Tibial nerve (tissue), 4 donors: ENCODE measurements at regions not wholly inside any gene's neighbourhood (a gene's known extent, or its start where the extent isn't known, plus 50 kb on each side); places are given as distances from the start of the nearest gene placed in this dataset.

Source experiments
- DNase-seq, 2 donors: peaks; one replicate each; pipeline ENCODE4 v3.0.0-alpha.2; 2019; ENCODE audit warnings: low spot score in 2 of 2
- H3K27ac ChIP-seq, 4 donors: fragments of 200-600 bp; sonication (generic) in 3 of 4; one replicate each; pipeline ENCODE4 v1.5.1; 2017 to 2019; ENCODE audit warnings: mild to moderate bottlenecking in 1 of 4
- H3K27me3 ChIP-seq, 2 donors: fragments of 200-600 bp; sonication (generic) in 1 of 2; one replicate each; pipeline versions ENCODE4 v1.5.1 to v1.6.0; 2017 to 2019
- H3K36me3 ChIP-seq, 3 donors: fragments of 200-600 bp; sonication (generic); one replicate each; pipeline ENCODE4 v1.5.1; 2018 to 2019
- H3K4me1 ChIP-seq, 4 donors: fragments of 200-600 bp; sonication (generic) in 3 of 4; one replicate each; pipeline ENCODE4 v1.5.1; 2017 to 2019
- H3K4me3 ChIP-seq, 4 donors: fragments of 200-600 bp; sonication (generic) in 3 of 4; one replicate each; pipeline ENCODE4 v1.5.1; 2017 to 2019; ENCODE audit warnings: mild to moderate bottlenecking in 1 of 4, moderate library complexity in 1 of 4
- H3K9me3 ChIP-seq, 4 donors: fragments of 200-600 bp; sonication (generic) in 3 of 4; one replicate each; pipeline ENCODE4 v1.5.1; 2017 to 2019
- EP300 ChIP-seq, 2 donors: sonication (generic); formaldehyde crosslinking; IDR thresholded peaks; one replicate each; pipeline ENCODE4 v1.6.1; 2017; ENCODE audit warnings: antibody characterized with exemption in 2 of 2, mild to moderate bottlenecking in 1 of 2
- POLR2A ChIP-seq, 2 donors: fragments of 450-650 bp; IDR thresholded peaks; one replicate each; pipeline ENCODE4 v1.6.1; 2017; ENCODE audit warnings: antibody characterized with exemption in 2 of 2, mild to moderate bottlenecking in 2 of 2, moderate library complexity in 2 of 2
- WGBS, 2 donors: methylation state at CpG; one replicate each; pipeline ENCODE4 v1.1.5; 2018; 5-methylcytosine and 5-hydroxymethylcytosine counted together
- TF ChIP-seq, protein P1 (sequence below), 5 experiments: fragments of 200-600 bp in 3 of 5; fragments of 450-650 bp in 2 of 5; sonication (generic) in 3 of 5; IDR thresholded peaks; one replicate each; pipeline ENCODE4 v1.5.1; 2016 to 2019; ENCODE audit warnings: antibody characterized with exemption in 5 of 5, mild to moderate bottlenecking in 3 of 5, moderate library complexity in 2 of 5

DNA sequence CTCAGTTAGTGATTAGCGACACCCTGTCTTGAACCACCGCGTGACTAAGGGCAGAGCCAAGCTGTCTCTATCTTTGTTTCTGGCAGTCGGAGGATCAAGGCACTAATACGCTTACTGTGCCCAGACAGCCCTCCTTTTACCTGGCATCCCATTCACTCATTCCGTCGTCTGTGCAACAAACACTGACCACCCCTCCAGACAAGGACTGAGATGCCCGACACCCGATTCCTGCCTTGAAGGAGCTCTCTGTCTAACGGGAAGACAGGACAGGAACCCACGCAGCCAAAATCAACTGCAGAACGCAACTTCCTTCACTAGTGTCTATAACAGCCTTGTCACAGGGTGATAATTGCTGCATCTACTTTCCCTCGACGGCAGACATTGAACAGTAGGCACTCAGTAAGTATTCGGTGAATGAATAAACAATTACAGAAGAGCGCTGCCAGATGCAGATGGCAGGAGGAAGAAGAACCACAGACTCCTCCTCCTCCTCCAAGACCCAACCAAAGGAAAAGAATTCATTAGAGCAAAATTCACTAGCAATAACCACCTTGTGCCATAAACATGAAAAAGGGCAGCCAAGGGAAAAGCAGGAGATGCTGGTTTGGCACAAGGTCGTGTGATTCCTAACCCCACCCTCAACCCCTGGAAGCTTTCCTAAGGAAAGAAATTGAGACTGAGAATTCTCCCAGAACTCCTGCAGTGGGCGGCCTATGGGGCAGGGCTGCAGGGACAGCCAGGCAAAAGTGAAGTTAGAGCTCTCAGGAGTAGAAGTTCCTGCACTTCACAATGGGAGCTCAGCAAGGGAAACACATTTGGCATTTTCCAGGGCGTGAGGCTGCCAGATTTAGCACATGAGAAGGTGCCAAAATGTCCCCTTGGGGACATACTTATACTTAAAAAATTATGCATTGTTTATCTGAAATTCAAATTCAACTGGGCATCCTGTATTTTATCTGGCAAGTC lies 186.6 kb upstream of the DIO3 start:
- Histone ChIP-seq H3K36me3 (no peaks in the 10 kb centered on the region), H3K4me3 (no peak overlapping the region), H3K27ac (no peak overlapping the region), H3K4me1 (peaks cover 0 to 8% (median 0%) of the 10 kb centered on the region in 4 donors), H3K9me3 (no peaks in the 10 kb centered on the region), H3K27me3 (no peaks in the 10 kb centered on the region)
- WGBS, 2 donors, result 57 to 59% methylated on average over 19 of the region's 19 CpGs
- TF ChIP-seq POLR2A (IDR thresholded peaks at IDR 0.05), result no peak
- DNase-seq, result no peak

GRCh38 chr14:101377069-101377468 lies 184.2 kb upstream of the DIO3 start:
- Histone ChIP-seq H3K4me3 (no peak overlapping the region), H3K9me3 (peaks cover 0 to 11% (median 0%) of the 10 kb centered on the region in 4 donors), H3K4me1 (peaks cover 0 to 8% (median 0%) of the 10 kb centered on the region in 4 donors), H3K36me3 (no peaks in the 10 kb centered on the region), H3K27me3 (no peaks in the 10 kb centered on the region), H3K27ac (no peak overlapping the region)
- WGBS, 2 donors, result 54 to 71% methylated on average over 5 of the region's 5 CpGs
- TF ChIP-seq POLR2A (IDR thresholded peaks at IDR 0.05), result no peak
- TF ChIP-seq EP300 (IDR thresholded peaks at IDR 0.05), result no peak
- TF ChIP-seq, protein P1, sequence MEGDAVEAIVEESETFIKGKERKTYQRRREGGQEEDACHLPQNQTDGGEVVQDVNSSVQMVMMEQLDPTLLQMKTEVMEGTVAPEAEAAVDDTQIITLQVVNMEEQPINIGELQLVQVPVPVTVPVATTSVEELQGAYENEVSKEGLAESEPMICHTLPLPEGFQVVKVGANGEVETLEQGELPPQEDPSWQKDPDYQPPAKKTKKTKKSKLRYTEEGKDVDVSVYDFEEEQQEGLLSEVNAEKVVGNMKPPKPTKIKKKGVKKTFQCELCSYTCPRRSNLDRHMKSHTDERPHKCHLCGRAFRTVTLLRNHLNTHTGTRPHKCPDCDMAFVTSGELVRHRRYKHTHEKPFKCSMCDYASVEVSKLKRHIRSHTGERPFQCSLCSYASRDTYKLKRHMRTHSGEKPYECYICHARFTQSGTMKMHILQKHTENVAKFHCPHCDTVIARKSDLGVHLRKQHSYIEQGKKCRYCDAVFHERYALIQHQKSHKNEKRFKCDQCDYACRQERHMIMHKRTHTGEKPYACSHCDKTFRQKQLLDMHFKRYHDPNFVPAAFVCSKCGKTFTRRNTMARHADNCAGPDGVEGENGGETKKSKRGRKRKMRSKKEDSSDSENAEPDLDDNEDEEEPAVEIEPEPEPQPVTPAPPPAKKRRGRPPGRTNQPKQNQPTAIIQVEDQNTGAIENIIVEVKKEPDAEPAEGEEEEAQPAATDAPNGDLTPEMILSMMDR (IDR thresholded peaks at IDR 0.05), result no peak
- DNase-seq, result no peak

DNA sequence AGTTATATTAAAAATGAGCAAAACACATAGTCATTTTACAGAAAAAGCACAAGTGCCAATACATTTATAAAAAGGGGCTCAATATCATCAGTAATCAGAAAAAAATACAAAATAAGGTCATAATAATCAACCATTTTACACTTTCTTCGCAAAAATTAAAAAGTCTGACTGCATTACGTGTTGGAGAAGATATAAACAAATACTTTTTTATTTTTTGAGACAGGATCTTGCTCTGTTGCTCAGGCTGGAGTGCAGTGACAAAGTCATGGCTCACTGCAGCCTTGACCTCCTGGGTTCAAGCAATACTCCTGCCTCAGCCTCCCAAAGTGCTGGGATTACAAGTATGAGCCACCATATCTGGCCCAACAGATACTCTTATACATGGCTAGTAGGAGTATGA lies 181.5 kb upstream of the DIO3 start:
- Histone ChIP-seq H3K9me3 (peaks cover 0 to 25% (median 7%) of the 10 kb centered on the region in 4 donors), H3K27me3 (no peaks in the 10 kb centered on the region), H3K4me3 (no peak overlapping the region), H3K36me3 (no peaks in the 10 kb centered on the region), H3K27ac (no peak overlapping the region), H3K4me1 (peaks cover 0 to 2% (median 0%) of the 10 kb centered on the region in 4 donors)
- 40 to 81% methylated on average over 2 of the region's 2 CpGs for WGBS, 2 donors
- TF ChIP-seq, protein P1 (IDR thresholded peaks at IDR 0.05), result no peak
- no peak for TF ChIP-seq EP300 (IDR thresholded peaks at IDR 0.05)
- DNase-seq, result no peak

- peaks cover 0 to 27% (median 7%) of the 10 kb centered on the region in 4 donors for H3K9me3 ChIP-seq
- no peaks in the 10 kb centered on the region for H3K36me3 ChIP-seq
- H3K4me3 ChIP-seq, result no peak overlapping the region
- H3K4me1 ChIP-seq, result no peaks in the 10 kb centered on the region
- WGBS, 2 donors, result 75 to 95% methylated on average over 3 of the region's 3 CpGs
- TF ChIP-seq EP300 (IDR thresholded peaks at IDR 0.05), result no peak
- TF ChIP-seq POLR2A (IDR thresholded peaks at IDR 0.05), result no peak
- TF ChIP-seq, protein P1 (IDR thresholded peaks at IDR 0.05), result no peak
- no peak overlapping the region for H3K27ac ChIP-seq
- H3K27me3 ChIP-seq, result no peaks in the 10 kb centered on the region
- no peak for DNase-seq
These were observed 180.8 kb upstream of the DIO3 start for GRCh38 chr14:101380512-101380911.

- Histone ChIP-seq H3K27ac (no peak overlapping the region), H3K36me3 (no peaks in the 10 kb centered on the region), H3K4me1 (no peaks in the 10 kb centered on the region), H3K27me3 (no peaks in the 10 kb centered on the region), H3K9me3 (peaks cover 0 to 27% (median 7%) of the 10 kb centered on the region in 4 donors), H3K4me3 (no peak overlapping the region)
- TF ChIP-seq POLR2A (IDR thresholded peaks at IDR 0.05), result no peak
- no peak for TF ChIP-seq EP300 (IDR thresholded peaks at IDR 0.05)
- TF ChIP-seq, protein P1 (IDR thresholded peaks at IDR 0.05), result no peak
- DNase-seq, result no peak
These were observed 180.4 kb upstream of the DIO3 start for GRCh38 chr14:101380940-101381339.
